Uterus (tissue), 3 donors: ENCODE measurements at regions not wholly inside any gene's neighbourhood (a gene's known extent, or its start where the extent isn't known, plus 50 kb on each side); places are given as distances from the start of the nearest gene placed in this dataset.

Source experiments
- DNase-seq, 2 donors: peaks; one replicate each; pipeline ENCODE4 v3.0.0-alpha.2; 2019 to 2020
- H3K27ac ChIP-seq, 2 donors: fragments of 200-600 bp; sonication (generic); 1 replicate in 1 of 2; 2 replicates in 1 of 2; pipeline ENCODE4 v1.5.1; 2016 to 2018
- H3K27me3 ChIP-seq, 2 donors: fragments of 200-600 bp; sonication (generic); one replicate each; pipeline ENCODE4 v1.5.1; 2018 to 2019; ENCODE audit warnings: control low read depth in 1 of 2
- H3K36me3 ChIP-seq, 2 donors: fragments of 200-600 bp; sonication (generic); one replicate each; pipeline ENCODE4 v1.5.1; 2019; ENCODE audit warnings: control low read depth in 1 of 2
- H3K4me1 ChIP-seq, 2 donors: fragments of 200-600 bp; sonication (generic); one replicate each; pipeline ENCODE4 v1.5.1; 2018 to 2019; ENCODE audit warnings: control low read depth in 1 of 2
- H3K4me3 ChIP-seq, 2 donors: fragments of 200-600 bp; sonication (generic); 1 replicate in 1 of 2; 2 replicates in 1 of 2; pipeline ENCODE4 v1.5.1; 2018 to 2019; ENCODE audit warnings: mild to moderate bottlenecking in 1 of 2
- H3K9me3 ChIP-seq, 2 donors: fragments of 200-600 bp; sonication (generic); one replicate each; pipeline ENCODE4 v1.5.1; 2019; ENCODE audit warnings: control low read depth in 1 of 2
- POLR2A ChIP-seq, 2 donors: fragments of 450-650 bp; IDR thresholded peaks; one replicate each; pipeline ENCODE4 v1.6.1; 2016; ENCODE audit warnings: antibody characterized with exemption in 2 of 2, mild to moderate bottlenecking in 1 of 2, moderate library complexity in 1 of 2
- intact Hi-C: fragments of 100-400 bp; cut with DNase I; formaldehyde crosslinking; loops from one replicate; pipeline ENCODE4 v1.15.1; 2023; ENCODE audit warnings: low total_unique reads
- TF ChIP-seq, protein P1 (sequence below), 4 experiments: fragments of 200-600 bp in 2 of 4; fragments of 450-650 bp in 2 of 4; sonication (generic) in 2 of 4; IDR thresholded peaks; one replicate each; pipeline ENCODE4 v1.5.1; 2016 to 2019; ENCODE audit warnings: antibody characterized with exemption in 4 of 4, mild to moderate bottlenecking in 2 of 4, moderate library complexity in 1 of 4
- donor health status: DM: yes; HTN: yes; CAD: no.

DNA sequence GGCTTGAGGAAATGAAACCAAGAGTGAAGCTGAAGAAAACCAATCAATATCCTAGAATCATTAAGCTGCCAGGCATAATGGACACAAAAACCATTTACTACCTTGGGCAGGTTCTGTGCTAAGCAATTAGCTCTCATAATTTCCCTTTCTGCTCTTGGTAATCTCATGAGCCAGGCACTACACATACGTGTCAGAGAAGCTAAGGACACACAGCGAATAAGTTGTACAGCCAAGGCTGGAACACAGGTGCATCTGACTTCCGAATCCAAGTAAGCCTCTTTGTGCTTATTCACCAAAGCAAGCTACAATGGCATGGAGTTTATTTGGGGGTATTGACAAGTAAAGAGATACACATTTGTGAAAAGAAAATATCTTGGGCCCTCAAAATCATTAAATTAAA, 1343.9 kb upstream of the MIR17HG start:
- DNase-seq = no peak
- TF ChIP-seq, protein P1, sequence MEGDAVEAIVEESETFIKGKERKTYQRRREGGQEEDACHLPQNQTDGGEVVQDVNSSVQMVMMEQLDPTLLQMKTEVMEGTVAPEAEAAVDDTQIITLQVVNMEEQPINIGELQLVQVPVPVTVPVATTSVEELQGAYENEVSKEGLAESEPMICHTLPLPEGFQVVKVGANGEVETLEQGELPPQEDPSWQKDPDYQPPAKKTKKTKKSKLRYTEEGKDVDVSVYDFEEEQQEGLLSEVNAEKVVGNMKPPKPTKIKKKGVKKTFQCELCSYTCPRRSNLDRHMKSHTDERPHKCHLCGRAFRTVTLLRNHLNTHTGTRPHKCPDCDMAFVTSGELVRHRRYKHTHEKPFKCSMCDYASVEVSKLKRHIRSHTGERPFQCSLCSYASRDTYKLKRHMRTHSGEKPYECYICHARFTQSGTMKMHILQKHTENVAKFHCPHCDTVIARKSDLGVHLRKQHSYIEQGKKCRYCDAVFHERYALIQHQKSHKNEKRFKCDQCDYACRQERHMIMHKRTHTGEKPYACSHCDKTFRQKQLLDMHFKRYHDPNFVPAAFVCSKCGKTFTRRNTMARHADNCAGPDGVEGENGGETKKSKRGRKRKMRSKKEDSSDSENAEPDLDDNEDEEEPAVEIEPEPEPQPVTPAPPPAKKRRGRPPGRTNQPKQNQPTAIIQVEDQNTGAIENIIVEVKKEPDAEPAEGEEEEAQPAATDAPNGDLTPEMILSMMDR (IDR thresholded peaks at IDR 0.05) = no peak
- no peak for TF ChIP-seq POLR2A (IDR thresholded peaks at IDR 0.05)
- Histone ChIP-seq H3K9me3 (no peaks in the 10 kb centered on the region), H3K36me3 (no peaks in the 10 kb centered on the region), H3K27ac (no peak overlapping the region), H3K4me1 (no peaks in the 10 kb centered on the region), H3K27me3 (no peaks in the 10 kb centered on the region), H3K4me3 (no peak overlapping the region)
- intact Hi-C loops = no loop called here

DNA sequence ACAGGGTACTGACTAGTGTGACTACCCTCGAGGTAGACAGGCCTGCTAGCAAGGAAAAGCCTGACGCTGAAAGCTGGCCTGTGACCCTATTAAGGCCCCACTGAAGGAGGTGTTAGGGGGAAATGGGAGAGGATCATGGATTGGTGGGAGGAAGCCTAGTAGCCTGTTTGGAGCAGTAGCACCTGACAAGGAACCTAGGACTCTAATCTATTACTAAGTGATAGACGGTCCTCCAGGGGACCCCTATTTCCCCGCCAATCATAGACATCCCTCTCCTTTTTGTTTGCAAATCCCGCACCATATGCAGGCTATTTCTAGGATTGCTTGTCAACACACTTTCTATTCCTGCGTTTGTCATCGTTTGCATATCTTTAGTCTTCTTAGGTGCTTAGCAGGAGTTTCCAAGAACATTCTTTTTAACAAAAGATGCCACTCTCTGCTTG, 1338.8 kb upstream of the MIR17HG start:
- H3K4me1 ChIP-seq = no peaks in the 10 kb centered on the region
- intact Hi-C loops = no loop called here
- H3K9me3 ChIP-seq = no peaks in the 10 kb centered on the region

DNA sequence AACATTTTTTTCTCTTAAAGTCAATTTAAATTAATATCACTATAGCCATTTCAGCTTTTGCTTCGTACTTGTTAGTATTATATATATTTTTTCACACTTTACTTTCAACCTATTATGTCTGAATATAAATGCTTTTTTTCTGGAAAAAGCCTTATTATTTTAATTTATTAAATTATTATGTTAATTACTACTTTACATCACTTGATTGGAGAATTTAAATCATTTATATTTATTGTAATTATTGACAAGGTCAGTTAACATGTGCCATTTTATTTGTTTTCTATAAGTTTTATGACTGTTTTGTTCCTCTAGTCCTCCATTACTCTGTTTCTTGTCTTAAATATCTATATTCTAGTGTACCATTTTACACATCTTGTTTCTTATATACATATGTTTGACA, 1333.4 kb upstream of the MIR17HG start:
- Histone ChIP-seq H3K27ac (no peak overlapping the region), H3K4me3 (no peak overlapping the region), H3K9me3 (no peaks in the 10 kb centered on the region), H3K27me3 (no peaks in the 10 kb centered on the region), H3K36me3 (no peaks in the 10 kb centered on the region), H3K4me1 (no peaks in the 10 kb centered on the region)
- TF ChIP-seq, protein P1 (IDR thresholded peaks at IDR 0.05) = no peak
- TF ChIP-seq POLR2A (IDR thresholded peaks at IDR 0.05) = no peak
- intact Hi-C loops = no loop called here
- no peak for DNase-seq

More for the DNA sequence above, 1338.8 kb upstream of the MIR17HG start:
- Histone ChIP-seq H3K36me3 (no peaks in the 10 kb centered on the region), H3K27ac (no peak overlapping the region), H3K4me3 (no peak overlapping the region), H3K27me3 (no peaks in the 10 kb centered on the region)
- TF ChIP-seq POLR2A (IDR thresholded peaks at IDR 0.05) = no peak
- TF ChIP-seq, protein P1 (IDR thresholded peaks at IDR 0.05) = no peak
- no peak for DNase-seq

DNA sequence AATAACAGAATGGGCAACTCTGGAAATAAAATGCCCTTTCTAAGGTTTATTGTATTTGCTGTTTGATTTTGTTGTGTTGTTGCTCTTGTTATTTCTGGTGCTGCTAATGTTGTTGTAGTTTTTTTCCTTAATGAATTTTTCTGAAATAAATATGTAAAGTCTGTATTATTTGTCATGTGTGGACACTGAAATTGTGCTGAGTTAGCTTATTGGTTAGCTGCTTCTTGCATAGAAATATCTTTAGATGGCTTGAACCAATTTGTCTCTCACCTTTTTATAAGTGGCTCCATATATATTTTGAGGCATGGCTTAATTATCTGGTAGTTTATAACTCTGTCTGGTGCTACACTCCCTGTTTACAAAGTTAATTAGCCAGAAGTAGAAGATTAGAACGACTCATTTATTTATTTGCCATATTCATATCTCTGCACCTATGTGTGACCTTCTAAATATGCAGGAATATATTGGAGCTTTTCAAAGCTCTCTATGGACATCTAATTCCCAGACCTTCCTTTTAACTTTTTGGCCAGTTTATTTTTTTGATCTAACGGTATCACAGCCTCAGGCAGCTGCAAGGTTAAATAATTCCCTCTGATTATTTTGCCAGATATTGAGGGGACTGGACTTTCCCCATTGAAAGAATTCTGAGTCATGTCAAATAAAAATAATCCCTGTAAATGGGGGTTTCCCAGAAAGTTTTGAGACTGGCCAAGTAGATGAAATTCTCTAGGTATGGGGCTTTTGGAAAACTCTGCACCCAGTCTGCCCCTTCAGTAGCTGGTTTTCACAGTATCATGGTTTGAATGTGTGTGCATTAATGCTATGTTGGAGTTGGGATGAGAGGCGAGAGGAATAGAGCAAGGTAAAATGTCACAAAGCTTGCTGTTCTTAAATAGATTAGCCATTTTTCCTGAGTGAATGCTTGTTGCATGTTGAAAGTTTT, 1331.7 kb upstream of the MIR17HG start:
- Histone ChIP-seq H3K4me1 (no peaks in the 10 kb centered on the region), H3K9me3 (no peaks in the 10 kb centered on the region), H3K27me3 (no peaks in the 10 kb centered on the region), H3K4me3 (no peak overlapping the region), H3K27ac (no peak overlapping the region), H3K36me3 (no peaks in the 10 kb centered on the region)
- intact Hi-C loops = no loop called here
- no peak for DNase-seq
- TF ChIP-seq, protein P1 (IDR thresholded peaks at IDR 0.05) = no peak
- TF ChIP-seq POLR2A (IDR thresholded peaks at IDR 0.05) = no peak

DNA sequence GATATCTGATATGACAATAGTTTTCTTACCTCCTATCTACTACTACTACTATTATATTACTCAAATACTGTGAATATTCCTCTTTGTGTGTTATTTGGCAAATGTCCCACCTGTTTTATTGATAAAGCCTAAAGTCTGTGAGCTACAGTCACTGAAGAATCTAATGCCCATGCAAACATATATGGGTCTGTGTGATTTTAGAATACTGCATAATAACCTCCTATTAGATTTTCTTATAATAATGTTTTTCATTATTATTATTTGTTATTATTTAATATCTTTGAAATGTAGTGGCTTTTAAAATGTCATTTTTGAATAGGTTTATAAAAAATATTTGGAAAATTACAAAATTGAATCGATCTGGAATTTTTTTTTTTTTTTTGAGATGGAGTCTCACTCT, 1330.8 kb upstream of the MIR17HG start:
- intact Hi-C loops = no loop called here
- H3K27ac ChIP-seq = no peak overlapping the region
- H3K9me3 ChIP-seq = no peaks in the 10 kb centered on the region
- no peaks in the 10 kb centered on the region for H3K4me1 ChIP-seq
- DNase-seq = no peak
- TF ChIP-seq, protein P1 (IDR thresholded peaks at IDR 0.05) = no peak
- no peak for TF ChIP-seq POLR2A (IDR thresholded peaks at IDR 0.05)
- no peaks in the 10 kb centered on the region for H3K27me3 ChIP-seq
- no peak overlapping the region for H3K4me3 ChIP-seq
- H3K36me3 ChIP-seq = no peaks in the 10 kb centered on the region
